Testis (tissue), 2 donors: ENCODE measurements at regions not wholly inside any gene's neighbourhood (a gene's known extent, or its start where the extent isn't known, plus 50 kb on each side); places are given as distances from the start of the nearest gene placed in this dataset.
"Not testable (repeated sequence)": the region's sequence is repeated elsewhere in the genome, so short reads cannot be mapped to it uniquely, and the experiment has no call there.

Source experiments
- DNase-seq: peaks from one replicate; pipeline ENCODE4 v3.0.0-alpha.2; 2019
- H3K27ac ChIP-seq, 2 donors: fragments of 200-600 bp; sonication (generic); one replicate each; pipeline ENCODE4 v1.5.1; 2019
- H3K27me3 ChIP-seq: fragments of 200-600 bp; sonication (generic); one replicate; pipeline ENCODE4 v1.5.1; 2019
- H3K36me3 ChIP-seq: fragments of 200-600 bp; sonication (generic); one replicate; pipeline ENCODE4 v1.5.1; 2017; ENCODE audit warnings: low read depth; ENCODE audit errors: missing control alignments
- H3K4me1 ChIP-seq: fragments of 200-600 bp; sonication (generic); one replicate; pipeline ENCODE4 v1.5.1; 2019
- H3K4me3 ChIP-seq, 2 donors: fragments of 200-600 bp; sonication (generic); one replicate each; pipeline ENCODE4 v1.5.1; 2017 to 2019
- H3K9me3 ChIP-seq: fragments of 200-600 bp; sonication (generic); one replicate; pipeline ENCODE4 v1.5.1; 2017
- POLR2A ChIP-seq: fragments of 450-650 bp; IDR thresholded peaks from one replicate; pipeline ENCODE4 v1.6.1; 2017; ENCODE audit warnings: antibody characterized with exemption, mild to moderate bottlenecking, moderate library complexity
- WGBS, 2 donors: methylation state at CpG; one replicate each; pipeline ENCODE4 v1.1.5; 2018; 5-methylcytosine and 5-hydroxymethylcytosine counted together
- intact Hi-C: fragments of 100-400 bp; cut with DNase I; formaldehyde crosslinking; loops from one replicate; pipeline ENCODE4 v1.15.1; 2023; ENCODE audit warnings: low total_unique reads
- TF ChIP-seq, protein P1 (sequence below), 3 experiments: fragments of 450-650 bp in 2 of 3; fragments of 200-600 bp in 1 of 3; sonication (generic) in 1 of 3; IDR thresholded peaks; one replicate each; pipeline ENCODE4 v1.5.1; 2016 to 2019; ENCODE audit warnings: antibody characterized with exemption in 3 of 3, mild to moderate bottlenecking in 2 of 3, moderate library complexity in 1 of 3

DNA sequence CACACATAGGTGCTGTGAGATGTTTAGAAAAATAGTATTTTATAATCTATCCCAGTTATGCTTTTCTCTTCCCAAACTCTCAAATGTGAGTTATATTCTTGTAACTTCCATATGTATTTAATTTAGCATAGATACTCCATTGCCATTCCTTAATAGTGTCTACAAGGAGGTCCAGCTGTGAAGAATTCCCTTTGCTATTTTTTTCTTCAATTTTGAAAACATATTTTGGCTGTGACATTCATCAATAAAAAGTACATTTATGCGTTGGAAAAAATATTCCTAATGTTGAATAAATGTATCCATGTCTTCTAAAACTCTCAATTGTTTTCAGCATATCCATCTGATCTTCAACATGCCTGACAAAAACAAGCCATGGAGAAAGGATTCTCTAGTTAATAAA lies 1402.0 kb upstream of the SEL1L start:
- no peak overlapping the region for H3K4me3 ChIP-seq
- no peak overlapping the region for H3K27ac ChIP-seq
- no peak for TF ChIP-seq POLR2A
- TF ChIP-seq, protein P1, sequence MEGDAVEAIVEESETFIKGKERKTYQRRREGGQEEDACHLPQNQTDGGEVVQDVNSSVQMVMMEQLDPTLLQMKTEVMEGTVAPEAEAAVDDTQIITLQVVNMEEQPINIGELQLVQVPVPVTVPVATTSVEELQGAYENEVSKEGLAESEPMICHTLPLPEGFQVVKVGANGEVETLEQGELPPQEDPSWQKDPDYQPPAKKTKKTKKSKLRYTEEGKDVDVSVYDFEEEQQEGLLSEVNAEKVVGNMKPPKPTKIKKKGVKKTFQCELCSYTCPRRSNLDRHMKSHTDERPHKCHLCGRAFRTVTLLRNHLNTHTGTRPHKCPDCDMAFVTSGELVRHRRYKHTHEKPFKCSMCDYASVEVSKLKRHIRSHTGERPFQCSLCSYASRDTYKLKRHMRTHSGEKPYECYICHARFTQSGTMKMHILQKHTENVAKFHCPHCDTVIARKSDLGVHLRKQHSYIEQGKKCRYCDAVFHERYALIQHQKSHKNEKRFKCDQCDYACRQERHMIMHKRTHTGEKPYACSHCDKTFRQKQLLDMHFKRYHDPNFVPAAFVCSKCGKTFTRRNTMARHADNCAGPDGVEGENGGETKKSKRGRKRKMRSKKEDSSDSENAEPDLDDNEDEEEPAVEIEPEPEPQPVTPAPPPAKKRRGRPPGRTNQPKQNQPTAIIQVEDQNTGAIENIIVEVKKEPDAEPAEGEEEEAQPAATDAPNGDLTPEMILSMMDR (IDR thresholded peaks at IDR 0.05): no peak
- no peaks in the 10 kb centered on the region for H3K9me3 ChIP-seq
- no peak for DNase-seq
- H3K27me3 ChIP-seq: no peaks in the 10 kb centered on the region
- no peaks in the 10 kb centered on the region for H3K36me3 ChIP-seq
- WGBS, 2 donors: 81 to 83% methylated on average over 1 of the region's 1 CpG
- H3K4me1 ChIP-seq: no peaks in the 10 kb centered on the region
- intact Hi-C loops: no loop called here

- no peak overlapping the region for H3K4me3 ChIP-seq
- intact Hi-C loops: no loop called here
- no peaks in the 10 kb centered on the region for H3K9me3 ChIP-seq
- H3K27me3 ChIP-seq: no peaks in the 10 kb centered on the region
- no peak for DNase-seq
- no peaks in the 10 kb centered on the region for H3K4me1 ChIP-seq
- H3K36me3 ChIP-seq: no peaks in the 10 kb centered on the region
- no peak overlapping the region for H3K27ac ChIP-seq
- TF ChIP-seq POLR2A: no peak
- TF ChIP-seq, protein P1 (IDR thresholded peaks at IDR 0.05): no peak
Observed at GRCh38 chr14:82951171-82951570, 1417.5 kb upstream of the SEL1L start.

GRCh38 chr14:82963756-82964155 lies 1430.1 kb upstream of the SEL1L start:
- Histone ChIP-seq H3K4me3 (no peak overlapping the region), H3K27me3 (no peaks in the 10 kb centered on the region), H3K9me3 (no peaks in the 10 kb centered on the region), H3K27ac (no peak overlapping the region), H3K4me1 (no peaks in the 10 kb centered on the region), H3K36me3 (no peaks in the 10 kb centered on the region)
- intact Hi-C loops: no loop called here
- TF ChIP-seq, protein P1 (IDR thresholded peaks at IDR 0.05): no peak
- TF ChIP-seq POLR2A: no peak
- no peak for DNase-seq
- WGBS, 2 donors: 91 to 93% methylated on average over 2 of the region's 2 CpGs

DNA sequence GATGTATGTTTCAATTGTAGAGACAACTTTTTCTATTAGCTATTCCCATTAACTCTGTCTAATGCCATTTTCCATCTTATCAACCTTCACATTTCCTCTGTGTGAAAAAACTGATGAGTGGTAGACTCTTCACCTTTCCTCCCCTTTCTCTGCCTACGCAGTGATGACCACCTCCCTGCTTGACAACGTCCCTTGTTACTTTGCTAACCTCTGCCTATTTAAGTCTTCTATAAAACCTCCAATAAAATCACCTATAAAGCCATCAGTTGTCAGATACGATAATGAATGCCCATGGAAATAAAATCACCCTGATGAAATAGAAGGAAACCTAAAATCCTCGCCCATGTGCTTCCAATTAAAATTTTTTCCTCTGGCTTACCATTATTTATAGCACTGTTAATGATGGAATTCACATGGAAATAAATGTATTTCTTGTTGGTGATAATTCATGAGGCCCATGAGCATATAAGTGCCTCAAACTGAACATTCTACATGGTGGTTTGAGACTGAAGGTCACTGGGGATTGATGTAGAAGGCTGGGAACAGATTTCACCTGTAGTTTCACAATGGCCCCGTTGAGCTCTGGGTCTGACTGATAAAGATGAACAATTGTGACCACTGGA lies 1454.0 kb upstream of the SEL1L start:
- 48 to 54% methylated on average over 5 of the region's 5 CpGs for WGBS, 2 donors
- intact Hi-C loops: no loop called here

GRCh38 chr14:82994547-82994946 lies 1460.9 kb upstream of the SEL1L start:
- H3K4me3 ChIP-seq, H3K36me3 ChIP-seq, H3K9me3 ChIP-seq, H3K27me3 ChIP-seq, intact Hi-C loops, DNase-seq, H3K27ac ChIP-seq, H3K4me1 ChIP-seq: not testable (repeated sequence)
- WGBS, 2 donors: 63 to 79% methylated on average over 8 of the region's 8 CpGs

More for the DNA sequence above, 1454.0 kb upstream of the SEL1L start:
- H3K4me3 ChIP-seq: no peak overlapping the region
- DNase-seq: no peak
- H3K27me3 ChIP-seq: no peaks in the 10 kb centered on the region
- no peaks in the 10 kb centered on the region for H3K9me3 ChIP-seq
- H3K36me3 ChIP-seq: no peaks in the 10 kb centered on the region
- no peak overlapping the region for H3K27ac ChIP-seq
- H3K4me1 ChIP-seq: no peaks in the 10 kb centered on the region
- TF ChIP-seq, protein P1 (IDR thresholded peaks at IDR 0.05): no peak
- TF ChIP-seq POLR2A: no peak
